Chondrocyte (in vitro differentiated cells): ENCODE measurements at regions not wholly inside any gene's neighbourhood (a gene's known extent, or its start where the extent isn't known, plus 50 kb on each side); places are given as distances from the start of the nearest gene placed in this dataset.

Experiments used
- DNase-seq: peaks from one replicate; pipeline ENCODE4 v3.0.0; 2021; ENCODE audit warnings: mixed read lengths, low spot score
- H3K27ac Mint-ChIP-seq: one replicate; pipeline ENCODE4 v1.8.0; 2021; ENCODE audit warnings: mild to moderate bottlenecking, moderate library complexity, mixed read lengths; ENCODE audit not compliant: unreplicated experiment
- H3K27me3 Mint-ChIP-seq: 2 replicates; pipeline ENCODE4 v1.8.0; 2021; ENCODE audit warnings: low read depth, mixed read lengths
- H3K36me3 Mint-ChIP-seq: 2 replicates; pipeline ENCODE4 v1.8.0; 2021; ENCODE audit warnings: low read depth, mixed read lengths
- H3K4me1 Mint-ChIP-seq: 2 replicates; pipeline ENCODE4 v1.8.0; 2021; ENCODE audit warnings: low read depth, mild to moderate bottlenecking, mixed read lengths
- H3K4me3 Mint-ChIP-seq: one replicate; pipeline ENCODE4 v1.8.0; 2021; ENCODE audit warnings: mild to moderate bottlenecking, moderate library complexity, mixed read lengths; ENCODE audit not compliant: unreplicated experiment
- H3K9me3 Mint-ChIP-seq: 2 replicates; pipeline ENCODE4 v1.8.0; 2021; ENCODE audit warnings: low read depth, mixed read lengths
- TF ChIP-seq, protein P1 (sequence below): fragments of 200-600 bp; sonication (generic); IDR thresholded peaks from 2 replicates; pipeline ENCODE4 v1.5.0; 2021; ENCODE audit warnings: antibody characterized with exemption, mild to moderate bottlenecking, moderate library complexity

DNA sequence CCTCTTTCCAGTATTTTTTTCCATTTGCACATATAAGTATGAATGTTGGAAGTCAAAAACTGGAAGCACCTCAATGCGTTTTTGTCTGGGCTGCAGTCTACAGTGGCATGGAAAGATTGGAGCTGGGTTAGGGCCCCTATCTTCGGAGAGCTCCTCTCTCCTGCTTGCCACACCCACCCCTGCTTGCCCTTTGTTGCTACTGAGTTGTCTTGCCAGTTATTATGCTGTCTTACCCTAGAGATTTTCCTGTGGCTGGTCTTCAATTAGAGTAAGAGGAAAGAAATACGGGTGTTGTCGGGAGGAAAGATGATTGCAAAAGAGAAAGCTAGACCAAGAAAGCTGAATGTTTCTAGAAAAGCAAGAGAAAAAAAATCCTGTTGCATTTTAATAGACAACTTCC is 228.9 kb upstream of the CELF2 start:
- Mint-ChIP-seq H3K4me3 (no peak overlapping the region), H3K4me1 (peaks cover 51% of the 10 kb centered on the region), H3K27ac (no peak overlapping the region), H3K9me3 (peaks cover 10% of the 10 kb centered on the region), H3K27me3 (no peaks in the 10 kb centered on the region), H3K36me3 (peaks cover 2% of the 10 kb centered on the region)
- no peak for DNase-seq
- TF ChIP-seq, protein P1, sequence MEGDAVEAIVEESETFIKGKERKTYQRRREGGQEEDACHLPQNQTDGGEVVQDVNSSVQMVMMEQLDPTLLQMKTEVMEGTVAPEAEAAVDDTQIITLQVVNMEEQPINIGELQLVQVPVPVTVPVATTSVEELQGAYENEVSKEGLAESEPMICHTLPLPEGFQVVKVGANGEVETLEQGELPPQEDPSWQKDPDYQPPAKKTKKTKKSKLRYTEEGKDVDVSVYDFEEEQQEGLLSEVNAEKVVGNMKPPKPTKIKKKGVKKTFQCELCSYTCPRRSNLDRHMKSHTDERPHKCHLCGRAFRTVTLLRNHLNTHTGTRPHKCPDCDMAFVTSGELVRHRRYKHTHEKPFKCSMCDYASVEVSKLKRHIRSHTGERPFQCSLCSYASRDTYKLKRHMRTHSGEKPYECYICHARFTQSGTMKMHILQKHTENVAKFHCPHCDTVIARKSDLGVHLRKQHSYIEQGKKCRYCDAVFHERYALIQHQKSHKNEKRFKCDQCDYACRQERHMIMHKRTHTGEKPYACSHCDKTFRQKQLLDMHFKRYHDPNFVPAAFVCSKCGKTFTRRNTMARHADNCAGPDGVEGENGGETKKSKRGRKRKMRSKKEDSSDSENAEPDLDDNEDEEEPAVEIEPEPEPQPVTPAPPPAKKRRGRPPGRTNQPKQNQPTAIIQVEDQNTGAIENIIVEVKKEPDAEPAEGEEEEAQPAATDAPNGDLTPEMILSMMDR: no peak

- DNase-seq: no peak
- H3K27me3 Mint-ChIP-seq: no peaks in the 10 kb centered on the region
- H3K9me3 Mint-ChIP-seq: peaks cover 3% of the 10 kb centered on the region
- peak overlapping the region; percentile 8 for H3K4me3 Mint-ChIP-seq
- peaks cover 64% of the 10 kb centered on the region for H3K4me1 Mint-ChIP-seq
- TF ChIP-seq, protein P1: no peak
- peak overlapping the region; percentile 93 for H3K27ac Mint-ChIP-seq
- no peaks in the 10 kb centered on the region for H3K36me3 Mint-ChIP-seq
These were observed 225.8 kb upstream of the CELF2 start for GRCh38 chr10:10791869-10792268.

GRCh38 chr10:10792681-10793080 is 225.0 kb upstream of the CELF2 start:
- peak overlapping the region; percentile 8 for H3K4me3 Mint-ChIP-seq
- peaks cover 3% of the 10 kb centered on the region for H3K9me3 Mint-ChIP-seq
- H3K27ac Mint-ChIP-seq: peak overlapping the region; percentile 93
- no peaks in the 10 kb centered on the region for H3K36me3 Mint-ChIP-seq
- DNase-seq: no peak
- peaks cover 65% of the 10 kb centered on the region for H3K4me1 Mint-ChIP-seq
- TF ChIP-seq, protein P1: no peak
- no peaks in the 10 kb centered on the region for H3K27me3 Mint-ChIP-seq

DNA sequence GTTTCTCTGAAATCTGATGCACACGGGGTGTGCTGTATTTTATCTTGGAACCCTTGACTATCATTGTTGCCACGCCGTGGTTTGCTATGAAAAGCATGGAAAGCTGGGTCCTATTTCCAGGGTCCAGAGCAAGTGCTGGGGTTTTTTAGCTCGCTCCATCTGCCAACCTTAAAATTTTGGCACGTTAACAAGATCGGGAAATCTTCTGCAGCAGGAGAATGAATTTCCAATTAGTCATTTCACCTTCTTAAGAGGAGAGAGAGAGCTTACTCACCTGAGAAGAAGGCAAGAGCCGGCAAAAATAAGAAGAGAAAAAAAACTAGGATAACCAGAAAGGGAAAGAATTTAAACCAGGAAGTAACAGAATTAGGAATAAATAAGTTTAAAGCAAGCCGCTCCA is 223.6 kb upstream of the CELF2 start:
- H3K27ac Mint-ChIP-seq: peak overlapping the region; percentile 87
- H3K27me3 Mint-ChIP-seq: no peaks in the 10 kb centered on the region
- no peaks in the 10 kb centered on the region for H3K36me3 Mint-ChIP-seq
- peaks cover 72% of the 10 kb centered on the region for H3K4me1 Mint-ChIP-seq
- H3K4me3 Mint-ChIP-seq: no peak overlapping the region
- H3K9me3 Mint-ChIP-seq: peaks cover 3% of the 10 kb centered on the region
- TF ChIP-seq, protein P1: no peak
- DNase-seq: no peak

GRCh38 chr10:10794791-10795191 is 222.9 kb upstream of the CELF2 start:
- Mint-ChIP-seq H3K9me3 (peaks cover 3% of the 10 kb centered on the region), H3K4me3 (peak overlapping the region; percentile 43), H3K27ac (peak overlapping the region; percentile 91), H3K36me3 (no peaks in the 10 kb centered on the region), H3K4me1 (peaks cover 74% of the 10 kb centered on the region), H3K27me3 (no peaks in the 10 kb centered on the region)
- no peak for DNase-seq
- TF ChIP-seq, protein P1: no peak
